Transverse colon (tissue), 4 donors: ENCODE measurements at regions not wholly inside any gene's neighbourhood (a gene's known extent, or its start where the extent isn't known, plus 50 kb on each side); places are given as distances from the start of the nearest gene placed in this dataset.

Experiments used
- DNase-seq: peaks from one replicate; pipeline ENCODE4 v3.0.0-alpha.2; 2019
- H3K27ac ChIP-seq, 4 donors: fragments of 200-600 bp; sonication (generic); 2 replicates each; pipeline ENCODE4 v1.5.1; 2016 to 2018; ENCODE audit warnings: inconsistent platforms in 4 of 4
- H3K27me3 ChIP-seq: fragments of 200-600 bp; sonication (generic); 2 replicates; pipeline ENCODE4 v1.5.1; 2017; ENCODE audit warnings: inconsistent platforms
- H3K36me3 ChIP-seq, 4 donors: fragments of 200-600 bp; sonication (generic); 2 replicates each; pipeline ENCODE4 v1.5.1; 2017 to 2019; ENCODE audit warnings: inconsistent platforms in 4 of 4
- H3K4me1 ChIP-seq, 4 donors: fragments of 200-600 bp; sonication (generic); 2 replicates each; pipeline ENCODE4 v1.5.1; 2017 to 2020; ENCODE audit warnings: inconsistent platforms in 4 of 4
- H3K4me3 ChIP-seq, 4 donors: fragments of 200-600 bp; sonication (generic); 1 replicate in 1 of 4; 2 replicates in 3 of 4; pipeline versions ENCODE4 v1.5.1 to v1.6.1; 2017 to 2019; ENCODE audit warnings: inconsistent platforms in 4 of 4
- H3K9me3 ChIP-seq, 2 donors: fragments of 200-600 bp; sonication (generic); 2 replicates each; pipeline ENCODE4 v1.5.1; 2017 to 2019; ENCODE audit warnings: inconsistent platforms in 2 of 2
- EP300 ChIP-seq: sonication (generic); formaldehyde crosslinking; IDR thresholded peaks from one replicate; pipeline ENCODE4 v1.6.1; 2017; ENCODE audit warnings: antibody characterized with exemption, low read depth
- POLR2A ChIP-seq: fragments of 450-650 bp; IDR thresholded peaks from one replicate; pipeline ENCODE4 v1.6.1; 2016; ENCODE audit warnings: antibody characterized with exemption, mild to moderate bottlenecking, moderate library complexity
- POLR2AphosphoS5 ChIP-seq, 3 donors: sonication (generic); formaldehyde crosslinking; IDR thresholded peaks; one replicate each; pipeline ENCODE4 v1.6.1; 2016; ENCODE audit warnings: antibody characterized with exemption in 3 of 3
- WGBS, 2 donors: methylation state at CpG; one replicate each; pipeline ENCODE4 v1.1.5; 2018; ENCODE audit warnings: low coverage in 1 of 2; 5-methylcytosine and 5-hydroxymethylcytosine counted together
- in situ Hi-C, 4 donors: fragments of 200-750 bp; cut with MboI; loops; one replicate each; pipeline versions ENCODE4 v1.15.0 to v1.15.1; 2017; ENCODE audit warnings: low sequenced_read_pairs in 3 of 4, low pct_ligation_motif_present in 1 of 4, low pct_unique_long_range_greater_than_20kb in 1 of 4
- intact Hi-C: fragments of 100-400 bp; cut with DNase I; formaldehyde crosslinking; loops from one replicate; pipeline ENCODE4 v1.15.1; 2023; ENCODE audit warnings: low total_unique reads
- TF ChIP-seq, protein P1 (sequence below), 5 experiments: fragments of 200-600 bp in 3 of 5; fragments of 450-650 bp in 2 of 5; sonication (generic) in 3 of 5; IDR thresholded peaks; 1 replicate in 2 of 5; 2 replicates in 3 of 5; pipeline ENCODE4 v1.5.1; 2016 to 2017; ENCODE audit warnings: antibody characterized with exemption in 5 of 5, inconsistent platforms in 3 of 5, mild to moderate bottlenecking in 2 of 5, moderate library complexity in 1 of 5

DNA sequence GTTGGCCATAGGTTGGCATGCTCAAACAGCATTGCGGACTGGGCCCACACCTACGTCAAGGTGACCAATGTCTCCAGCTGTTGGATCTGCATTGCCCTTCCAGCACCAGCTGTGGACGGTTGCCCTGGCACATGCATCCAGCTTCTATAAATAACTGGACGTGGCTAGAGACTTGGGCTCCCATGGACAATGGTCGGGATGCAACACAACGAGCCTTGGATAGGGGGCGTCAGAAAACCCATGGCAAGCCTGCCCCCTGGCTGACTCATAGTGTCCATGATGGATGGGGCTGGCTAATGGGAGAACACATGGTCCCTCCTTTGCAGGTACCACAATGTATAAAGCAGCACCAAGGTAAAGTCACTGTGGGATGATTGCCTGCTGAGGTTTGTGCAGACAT, 331.6 kb upstream of the FAR2 start:
- no peaks in the 10 kb centered on the region for H3K9me3 ChIP-seq
- no peaks in the 10 kb centered on the region for H3K4me1 ChIP-seq
- DNase-seq = no peak
- H3K36me3 ChIP-seq = no peaks in the 10 kb centered on the region
- H3K27ac ChIP-seq = no peak overlapping the region
- WGBS, 2 donors = 79% methylated on average over 7 of the region's 7 CpGs; no CpG with 5 or more reads in 1 of the 2 donors
- H3K4me3 ChIP-seq = no peak overlapping the region
- in situ Hi-C loops (no loop called here), intact Hi-C loops (no loop called here)
- TF ChIP-seq POLR2AphosphoS5 (IDR thresholded peaks at IDR 0.05) (no peak), POLR2A (no peak), EP300 (no peak)
- TF ChIP-seq, protein P1, sequence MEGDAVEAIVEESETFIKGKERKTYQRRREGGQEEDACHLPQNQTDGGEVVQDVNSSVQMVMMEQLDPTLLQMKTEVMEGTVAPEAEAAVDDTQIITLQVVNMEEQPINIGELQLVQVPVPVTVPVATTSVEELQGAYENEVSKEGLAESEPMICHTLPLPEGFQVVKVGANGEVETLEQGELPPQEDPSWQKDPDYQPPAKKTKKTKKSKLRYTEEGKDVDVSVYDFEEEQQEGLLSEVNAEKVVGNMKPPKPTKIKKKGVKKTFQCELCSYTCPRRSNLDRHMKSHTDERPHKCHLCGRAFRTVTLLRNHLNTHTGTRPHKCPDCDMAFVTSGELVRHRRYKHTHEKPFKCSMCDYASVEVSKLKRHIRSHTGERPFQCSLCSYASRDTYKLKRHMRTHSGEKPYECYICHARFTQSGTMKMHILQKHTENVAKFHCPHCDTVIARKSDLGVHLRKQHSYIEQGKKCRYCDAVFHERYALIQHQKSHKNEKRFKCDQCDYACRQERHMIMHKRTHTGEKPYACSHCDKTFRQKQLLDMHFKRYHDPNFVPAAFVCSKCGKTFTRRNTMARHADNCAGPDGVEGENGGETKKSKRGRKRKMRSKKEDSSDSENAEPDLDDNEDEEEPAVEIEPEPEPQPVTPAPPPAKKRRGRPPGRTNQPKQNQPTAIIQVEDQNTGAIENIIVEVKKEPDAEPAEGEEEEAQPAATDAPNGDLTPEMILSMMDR (IDR thresholded peaks at IDR 0.05) = no peak
- no peaks in the 10 kb centered on the region for H3K27me3 ChIP-seq

DNA sequence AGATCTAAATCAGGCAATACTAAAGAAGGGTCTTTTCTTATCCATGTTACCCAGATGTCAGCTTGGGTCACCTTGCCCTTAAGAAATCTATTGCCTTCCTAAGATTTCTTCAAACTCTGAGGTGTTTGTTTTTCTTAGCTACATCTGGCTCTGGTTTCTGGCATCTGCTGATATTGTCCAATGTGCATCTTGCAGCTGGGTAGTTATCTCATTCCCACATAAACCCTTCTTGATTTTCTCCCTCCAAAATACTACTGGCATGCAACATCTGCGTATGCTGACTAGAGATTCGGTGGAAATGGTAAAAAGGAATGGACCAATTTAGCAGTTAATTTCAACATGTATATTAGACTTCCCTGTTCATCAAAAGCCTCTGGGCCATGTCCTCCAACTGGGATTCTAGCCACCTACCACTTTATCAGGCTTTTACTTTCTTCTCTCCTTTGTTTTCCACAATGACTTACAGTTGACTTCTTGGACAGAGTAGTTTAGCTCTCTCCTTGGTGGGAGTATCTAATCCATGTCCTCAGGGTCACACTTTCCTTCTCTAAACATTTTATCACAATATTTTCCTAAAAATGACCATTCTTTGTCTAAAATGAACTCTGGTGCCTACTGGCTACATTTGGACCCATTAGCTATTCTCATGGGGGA, 324.8 kb upstream of the FAR2 start:
- DNase-seq = no peak
- TF ChIP-seq POLR2A (no peak), EP300 (no peak), POLR2AphosphoS5 (IDR thresholded peaks at IDR 0.05) (no peak)
- TF ChIP-seq, protein P1 (IDR thresholded peaks at IDR 0.05) = no peak
- WGBS, 2 donors = 85 to 89% methylated on average over 2 of the region's 2 CpGs
- in situ Hi-C loops (no loop called here), intact Hi-C loops (no loop called here)
- Histone ChIP-seq H3K9me3 (no peaks in the 10 kb centered on the region), H3K27ac (no peak overlapping the region), H3K27me3 (no peaks in the 10 kb centered on the region), H3K4me3 (no peak overlapping the region), H3K36me3 (no peaks in the 10 kb centered on the region), H3K4me1 (no peaks in the 10 kb centered on the region)

DNA sequence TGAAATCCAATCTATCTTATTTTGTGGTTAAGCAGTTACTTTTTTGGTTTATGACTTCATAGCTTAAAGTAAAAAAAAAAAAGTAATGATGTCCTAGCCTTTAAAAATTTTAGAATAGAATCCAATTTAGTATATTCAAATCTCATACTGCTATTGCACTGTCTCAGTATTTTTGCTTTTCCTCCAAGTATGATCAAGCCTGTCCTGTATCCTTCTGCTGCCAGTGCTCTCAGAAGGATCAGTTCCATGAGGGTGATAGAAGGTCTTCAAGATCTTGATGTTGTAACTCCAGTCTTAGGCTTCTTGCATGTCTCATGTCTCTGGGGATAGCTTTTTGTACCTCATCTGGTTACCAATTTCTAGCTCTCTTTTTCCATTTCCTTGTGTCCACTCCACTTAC, 324.2 kb upstream of the FAR2 start:
- no peak for DNase-seq
- intact Hi-C loops (no loop called here), in situ Hi-C loops (no loop called here)
- Histone ChIP-seq H3K9me3 (no peaks in the 10 kb centered on the region), H3K27me3 (no peaks in the 10 kb centered on the region), H3K4me3 (no peak overlapping the region), H3K27ac (no peak overlapping the region), H3K4me1 (no peaks in the 10 kb centered on the region), H3K36me3 (no peaks in the 10 kb centered on the region)
- TF ChIP-seq POLR2A = no peak
- TF ChIP-seq, protein P1 (IDR thresholded peaks at IDR 0.05) = no peak
- no peak for TF ChIP-seq POLR2AphosphoS5 (IDR thresholded peaks at IDR 0.05)
- TF ChIP-seq EP300 = no peak

DNA sequence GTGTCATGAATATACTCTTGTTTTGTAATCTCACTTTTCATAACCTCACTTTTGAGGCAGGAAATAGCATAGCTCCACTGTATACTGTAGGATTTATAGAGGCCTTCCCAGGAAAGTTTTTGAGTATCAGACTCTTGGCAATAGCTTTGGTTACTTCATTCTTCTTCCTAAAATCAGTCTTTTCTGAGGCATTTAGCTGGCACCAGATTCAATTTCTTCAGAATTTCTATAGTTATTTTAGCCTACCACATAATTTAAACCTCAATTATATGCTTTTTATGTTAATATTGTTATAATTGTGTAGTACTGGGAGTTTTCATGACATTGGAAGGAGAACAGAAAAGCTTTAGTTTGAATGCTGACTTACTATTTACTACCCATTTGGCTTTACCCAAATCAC, 322.3 kb upstream of the FAR2 start:
- intact Hi-C loops = no loop called here
- in situ Hi-C loops = no loop called here
- no peaks in the 10 kb centered on the region for H3K4me1 ChIP-seq
- H3K36me3 ChIP-seq = no peaks in the 10 kb centered on the region
- TF ChIP-seq EP300 (no peak), POLR2A (no peak), POLR2AphosphoS5 (IDR thresholded peaks at IDR 0.05) (no peak)
- TF ChIP-seq, protein P1 (IDR thresholded peaks at IDR 0.05) = no peak
- H3K27me3 ChIP-seq = no peaks in the 10 kb centered on the region
- DNase-seq = no peak
- no peak overlapping the region for H3K4me3 ChIP-seq
- H3K9me3 ChIP-seq = no peaks in the 10 kb centered on the region
- no peak overlapping the region for H3K27ac ChIP-seq
